ENCODE measurements at regions not wholly inside any gene's neighbourhood (a gene's known extent, or its start where the extent isn't known, plus 50 kb on each side); places are given as distances from the start of the nearest gene placed in this dataset.

DNA sequence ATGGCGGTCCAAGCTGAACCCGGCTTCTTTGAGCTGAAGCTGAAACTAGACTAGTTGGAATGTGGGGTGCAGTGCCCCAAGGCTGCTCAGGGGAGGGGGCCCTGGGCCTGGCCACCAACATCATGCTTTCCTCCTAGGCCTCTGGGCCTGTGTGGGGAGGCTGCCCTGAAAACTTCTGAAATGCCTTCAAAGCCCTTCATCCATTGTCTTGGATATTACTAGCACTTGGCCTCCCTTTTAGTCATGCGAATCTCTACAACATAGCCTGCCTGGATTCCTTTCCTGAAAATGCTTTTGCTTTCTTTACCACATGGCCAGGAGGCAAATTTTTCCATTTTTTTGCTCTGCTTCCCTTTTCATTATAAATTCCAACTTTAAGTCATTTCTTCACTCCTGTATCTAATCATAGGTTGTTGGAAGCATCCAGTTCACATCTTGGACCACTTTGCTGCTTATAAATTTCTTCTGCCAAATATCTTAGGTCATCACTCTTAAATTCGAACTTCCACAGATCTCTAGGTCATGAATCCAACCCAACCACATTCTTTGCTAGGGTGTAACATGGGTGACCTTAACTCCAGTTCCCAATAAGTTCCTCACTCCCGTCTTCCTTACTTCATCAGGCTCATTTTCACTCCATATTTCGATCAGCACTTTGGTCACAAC is 103.4 kb downstream of the DDIT4L start:
- TF ChIP-seq, protein P1, sequence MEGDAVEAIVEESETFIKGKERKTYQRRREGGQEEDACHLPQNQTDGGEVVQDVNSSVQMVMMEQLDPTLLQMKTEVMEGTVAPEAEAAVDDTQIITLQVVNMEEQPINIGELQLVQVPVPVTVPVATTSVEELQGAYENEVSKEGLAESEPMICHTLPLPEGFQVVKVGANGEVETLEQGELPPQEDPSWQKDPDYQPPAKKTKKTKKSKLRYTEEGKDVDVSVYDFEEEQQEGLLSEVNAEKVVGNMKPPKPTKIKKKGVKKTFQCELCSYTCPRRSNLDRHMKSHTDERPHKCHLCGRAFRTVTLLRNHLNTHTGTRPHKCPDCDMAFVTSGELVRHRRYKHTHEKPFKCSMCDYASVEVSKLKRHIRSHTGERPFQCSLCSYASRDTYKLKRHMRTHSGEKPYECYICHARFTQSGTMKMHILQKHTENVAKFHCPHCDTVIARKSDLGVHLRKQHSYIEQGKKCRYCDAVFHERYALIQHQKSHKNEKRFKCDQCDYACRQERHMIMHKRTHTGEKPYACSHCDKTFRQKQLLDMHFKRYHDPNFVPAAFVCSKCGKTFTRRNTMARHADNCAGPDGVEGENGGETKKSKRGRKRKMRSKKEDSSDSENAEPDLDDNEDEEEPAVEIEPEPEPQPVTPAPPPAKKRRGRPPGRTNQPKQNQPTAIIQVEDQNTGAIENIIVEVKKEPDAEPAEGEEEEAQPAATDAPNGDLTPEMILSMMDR (conservative IDR thresholded peaks at IDR 0.05): no peak
- TF ChIP-seq ZFX (IDR thresholded peaks at IDR 0.05): no peak
- no peak overlapping the region for H3K27ac ChIP-seq

DNA sequence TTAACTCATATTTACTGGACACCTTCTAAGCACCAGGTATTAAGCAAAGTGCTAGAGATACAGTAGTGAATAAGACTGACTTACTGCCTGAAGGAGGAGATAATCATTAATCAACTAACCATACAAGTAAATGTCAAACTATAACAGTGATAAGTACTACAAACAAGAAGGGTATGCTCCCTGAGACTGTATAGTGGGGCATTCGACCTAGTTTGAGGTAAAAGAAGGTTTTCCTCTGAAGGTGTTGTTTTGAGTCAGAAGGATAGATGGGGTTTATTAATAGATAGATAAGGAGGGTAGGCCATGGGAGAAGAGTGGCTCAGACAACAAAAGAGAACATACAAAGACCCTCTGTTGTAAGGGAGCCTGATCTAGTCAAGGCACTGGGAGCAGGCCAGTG is 105.4 kb downstream of the DDIT4L start:
- no peak for TF ChIP-seq ZFX (IDR thresholded peaks at IDR 0.05)
- TF ChIP-seq, protein P1 (conservative IDR thresholded peaks at IDR 0.05): no peak
- no peak overlapping the region for H3K27ac ChIP-seq

DNA sequence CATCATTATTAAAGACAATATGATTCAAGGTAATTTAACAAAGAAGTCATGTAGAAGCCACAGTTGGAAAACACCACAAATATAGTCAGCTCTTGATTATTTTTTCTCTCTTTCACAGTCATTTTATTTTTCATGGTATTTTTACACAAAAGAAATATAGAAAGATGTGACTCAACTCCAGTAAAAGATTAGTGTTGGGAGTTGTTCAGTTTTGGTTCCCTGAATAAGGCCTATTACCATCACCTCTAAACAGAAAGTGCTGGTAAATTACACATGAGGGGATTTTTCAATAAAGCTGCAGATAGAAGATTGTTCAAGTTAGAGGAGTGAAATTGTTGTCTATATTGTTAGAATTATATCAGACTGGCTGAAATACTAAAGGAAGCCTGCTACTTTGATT is 107.0 kb downstream of the DDIT4L start:
- no peak overlapping the region for H3K27ac ChIP-seq
- TF ChIP-seq, protein P1 (conservative IDR thresholded peaks at IDR 0.05): no peak
- TF ChIP-seq ZFX (IDR thresholded peaks at IDR 0.05): no peak

DNA sequence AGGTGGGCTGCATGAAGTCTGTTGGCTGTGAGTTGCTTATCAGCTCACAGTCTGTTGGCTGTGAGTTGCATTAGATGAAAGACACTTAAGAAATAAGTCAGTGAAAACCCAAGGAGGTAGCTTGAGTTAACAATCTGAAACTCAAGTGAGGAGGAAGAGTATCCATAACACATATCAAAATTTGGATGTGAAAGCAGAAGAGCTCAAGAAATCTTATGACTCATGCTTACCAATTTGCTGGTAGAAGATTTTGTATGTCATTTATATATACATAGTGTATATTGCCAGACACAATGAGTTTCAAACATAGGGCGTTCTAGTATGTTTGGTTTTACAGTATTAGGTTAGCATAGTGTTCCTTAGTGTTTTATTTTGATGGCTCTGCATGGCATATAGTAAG is 107.4 kb downstream of the DDIT4L start:
- TF ChIP-seq ZFX (IDR thresholded peaks at IDR 0.05): no peak
- TF ChIP-seq, protein P1 (conservative IDR thresholded peaks at IDR 0.05): no peak
- no peak overlapping the region; the same call in 1 of the 2 replicates for H3K27ac ChIP-seq

DNA sequence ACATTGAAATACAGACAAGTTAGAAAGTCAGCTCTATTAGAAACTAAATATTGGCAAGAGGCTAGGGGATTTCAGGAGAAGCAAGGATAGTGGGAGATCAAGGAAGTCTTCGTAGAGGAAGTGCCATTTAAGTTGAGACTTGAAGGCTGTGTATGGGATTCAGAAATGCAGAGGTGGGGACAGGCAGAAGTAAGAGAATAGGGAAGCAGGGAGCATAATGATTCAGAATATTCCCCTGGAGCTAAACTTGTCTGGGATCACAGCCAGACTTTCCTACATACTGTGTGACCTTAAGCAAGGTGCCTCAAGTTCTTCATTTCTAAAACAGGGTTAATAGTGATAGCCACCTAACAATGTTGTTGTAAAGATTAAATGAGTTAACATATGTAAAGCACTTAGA is 108.8 kb downstream of the DDIT4L start:
- no peak for TF ChIP-seq ZFX (IDR thresholded peaks at IDR 0.05)
- TF ChIP-seq, protein P1 (conservative IDR thresholded peaks at IDR 0.05): no peak
- H3K27ac ChIP-seq: no peak overlapping the region

DNA sequence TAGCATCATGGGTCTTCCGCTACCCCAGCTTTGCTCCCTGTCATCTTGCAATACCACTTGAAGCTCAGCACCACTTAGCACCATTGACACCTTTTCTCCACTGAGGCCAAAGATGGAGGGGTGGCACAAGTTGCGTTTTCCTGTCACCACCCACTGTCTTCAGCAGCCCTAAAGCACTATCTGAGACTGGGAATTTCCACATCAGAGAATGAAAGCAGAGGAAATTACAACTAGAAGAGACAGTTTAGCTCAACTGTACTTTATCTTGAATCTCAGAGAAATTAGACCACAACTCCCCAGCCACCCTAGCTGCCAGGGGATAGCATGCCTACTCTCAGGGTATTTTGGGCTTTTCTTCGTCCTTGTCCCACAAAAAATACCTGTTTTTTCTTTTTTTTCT is 111.0 kb downstream of the DDIT4L start:
- TF ChIP-seq ZFX (IDR thresholded peaks at IDR 0.05): no peak
- TF ChIP-seq, protein P1 (conservative IDR thresholded peaks at IDR 0.05): no peak
- no peak overlapping the region for H3K27ac ChIP-seq

DNA sequence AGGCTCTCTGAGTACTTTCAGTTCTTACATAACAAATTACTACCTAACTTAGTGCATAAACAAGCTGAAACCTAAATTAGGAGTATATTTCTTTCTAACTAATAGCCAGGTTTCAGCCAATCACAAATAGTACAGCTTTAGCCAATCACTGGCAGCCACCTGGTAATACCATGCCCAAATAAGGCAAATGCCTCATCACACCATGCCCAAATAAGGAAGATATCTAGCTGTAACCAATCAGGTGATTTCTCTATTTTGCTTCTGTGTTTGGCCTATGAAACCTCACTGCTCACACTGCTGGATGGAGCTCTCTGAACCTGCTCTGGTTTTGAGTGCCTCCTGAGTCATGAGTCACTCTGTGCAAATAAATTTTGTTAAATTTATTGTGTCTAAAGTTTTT is 113.5 kb downstream of the DDIT4L start:
- TF ChIP-seq, protein P1 (conservative IDR thresholded peaks at IDR 0.05): no peak
- TF ChIP-seq ZFX (IDR thresholded peaks at IDR 0.05): no peak
- no peak overlapping the region for H3K27ac ChIP-seq

Measured in C4-2B (cell line).